ENCODE measurements at regions not wholly inside any gene's neighbourhood (a gene's known extent, or its start where the extent isn't known, plus 50 kb on each side); places are given as distances from the start of the nearest gene placed in this dataset.

DNA sequence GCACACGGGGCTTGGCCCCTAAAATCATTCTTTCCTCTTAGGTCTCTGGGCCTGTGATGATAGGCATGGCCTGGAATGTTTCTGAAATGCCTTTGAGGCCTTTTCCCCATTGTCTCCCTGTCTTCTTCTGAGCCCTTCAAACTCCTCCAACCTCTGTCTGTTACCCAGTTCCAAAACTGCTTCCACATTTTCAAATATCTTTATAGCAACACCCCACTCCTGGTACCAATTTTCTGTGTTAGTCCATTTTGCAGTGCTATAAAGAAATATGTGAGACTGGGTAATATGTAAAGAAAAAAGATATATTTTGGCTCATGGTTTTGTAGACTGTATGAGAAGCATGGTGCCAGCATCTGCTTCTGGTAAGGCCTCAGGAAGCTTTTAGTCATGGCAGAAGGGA is 158.8 kb downstream of the TM2D1 start:
- TF ChIP-seq, protein P1, sequence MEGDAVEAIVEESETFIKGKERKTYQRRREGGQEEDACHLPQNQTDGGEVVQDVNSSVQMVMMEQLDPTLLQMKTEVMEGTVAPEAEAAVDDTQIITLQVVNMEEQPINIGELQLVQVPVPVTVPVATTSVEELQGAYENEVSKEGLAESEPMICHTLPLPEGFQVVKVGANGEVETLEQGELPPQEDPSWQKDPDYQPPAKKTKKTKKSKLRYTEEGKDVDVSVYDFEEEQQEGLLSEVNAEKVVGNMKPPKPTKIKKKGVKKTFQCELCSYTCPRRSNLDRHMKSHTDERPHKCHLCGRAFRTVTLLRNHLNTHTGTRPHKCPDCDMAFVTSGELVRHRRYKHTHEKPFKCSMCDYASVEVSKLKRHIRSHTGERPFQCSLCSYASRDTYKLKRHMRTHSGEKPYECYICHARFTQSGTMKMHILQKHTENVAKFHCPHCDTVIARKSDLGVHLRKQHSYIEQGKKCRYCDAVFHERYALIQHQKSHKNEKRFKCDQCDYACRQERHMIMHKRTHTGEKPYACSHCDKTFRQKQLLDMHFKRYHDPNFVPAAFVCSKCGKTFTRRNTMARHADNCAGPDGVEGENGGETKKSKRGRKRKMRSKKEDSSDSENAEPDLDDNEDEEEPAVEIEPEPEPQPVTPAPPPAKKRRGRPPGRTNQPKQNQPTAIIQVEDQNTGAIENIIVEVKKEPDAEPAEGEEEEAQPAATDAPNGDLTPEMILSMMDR (IDR thresholded peaks at IDR 0.05), result no peak
- TF ChIP-seq EZH2phosphoT487 (IDR thresholded peaks at IDR 0.05), result no peak

All from neural progenitor cell (in vitro differentiated cells).